Forelimb muscle (tissue), 1 donor: ENCODE measurements at regions not wholly inside any gene's neighbourhood (a gene's known extent, or its start where the extent isn't known, plus 50 kb on each side); places are given as distances from the start of the nearest gene placed in this dataset.

Experiments
- DNase-seq: peaks from one replicate; pipeline ENCODE4 v3.0.0-alpha.2; 2013; ENCODE audit warnings: low read depth

DNA sequence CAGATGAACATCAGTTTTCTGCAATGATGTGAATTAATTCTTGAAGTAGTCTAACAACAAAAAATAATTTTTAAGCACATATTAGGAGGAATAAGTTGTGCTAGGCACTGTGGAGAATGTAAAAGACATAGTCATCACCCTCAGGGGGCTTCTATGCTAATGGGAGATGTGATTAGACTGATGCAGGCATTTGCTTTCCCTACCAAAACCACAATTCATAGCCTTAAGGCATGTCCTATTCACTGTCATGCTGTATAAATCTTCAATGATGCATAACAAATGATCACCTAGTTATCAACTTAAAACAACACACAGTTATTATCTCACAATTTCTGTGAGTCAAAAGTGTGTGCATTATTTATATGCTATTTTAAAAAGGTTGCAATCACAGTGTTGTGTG, 422.6 kb downstream of the MAN2A1 start:
- no peak for DNase-seq

DNA sequence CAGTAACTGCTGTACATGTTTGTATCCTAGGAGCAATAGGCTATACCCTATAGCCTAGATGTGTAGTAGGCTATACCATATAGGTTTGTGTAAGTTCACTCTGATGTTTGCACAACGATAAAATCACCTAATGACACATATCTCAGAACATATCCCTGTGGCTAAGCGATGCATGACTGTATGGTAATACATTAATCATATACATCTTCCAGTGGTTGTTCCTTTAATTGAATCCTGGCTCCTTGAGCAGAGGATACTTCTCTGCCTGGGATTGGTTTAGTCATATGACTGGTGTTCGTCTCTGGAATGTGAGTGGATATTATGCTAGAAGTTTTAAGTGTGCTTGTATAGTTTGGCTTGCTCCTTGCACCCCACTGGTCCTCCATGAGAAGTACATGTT, 425.8 kb downstream of the MAN2A1 start:
- no peak for DNase-seq

DNA sequence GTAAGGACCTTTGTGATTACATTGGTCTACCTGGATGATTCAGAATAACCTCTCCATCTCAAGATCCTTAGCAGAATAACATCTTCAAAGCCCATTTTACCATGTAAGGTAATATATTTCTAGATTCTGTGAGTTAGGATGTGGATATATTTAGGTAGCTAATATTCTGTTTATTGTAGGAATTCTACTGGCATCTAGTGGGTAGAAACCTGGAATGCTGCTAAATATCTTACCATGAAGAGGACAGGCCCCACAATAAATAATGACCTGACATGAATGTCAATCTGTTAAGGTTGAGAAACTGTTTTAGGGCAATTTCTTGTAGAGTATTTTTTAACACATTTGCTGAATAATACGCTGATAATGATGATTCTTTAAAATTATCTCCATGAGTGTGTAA, 426.8 kb downstream of the MAN2A1 start:
- DNase-seq: no peak

DNA sequence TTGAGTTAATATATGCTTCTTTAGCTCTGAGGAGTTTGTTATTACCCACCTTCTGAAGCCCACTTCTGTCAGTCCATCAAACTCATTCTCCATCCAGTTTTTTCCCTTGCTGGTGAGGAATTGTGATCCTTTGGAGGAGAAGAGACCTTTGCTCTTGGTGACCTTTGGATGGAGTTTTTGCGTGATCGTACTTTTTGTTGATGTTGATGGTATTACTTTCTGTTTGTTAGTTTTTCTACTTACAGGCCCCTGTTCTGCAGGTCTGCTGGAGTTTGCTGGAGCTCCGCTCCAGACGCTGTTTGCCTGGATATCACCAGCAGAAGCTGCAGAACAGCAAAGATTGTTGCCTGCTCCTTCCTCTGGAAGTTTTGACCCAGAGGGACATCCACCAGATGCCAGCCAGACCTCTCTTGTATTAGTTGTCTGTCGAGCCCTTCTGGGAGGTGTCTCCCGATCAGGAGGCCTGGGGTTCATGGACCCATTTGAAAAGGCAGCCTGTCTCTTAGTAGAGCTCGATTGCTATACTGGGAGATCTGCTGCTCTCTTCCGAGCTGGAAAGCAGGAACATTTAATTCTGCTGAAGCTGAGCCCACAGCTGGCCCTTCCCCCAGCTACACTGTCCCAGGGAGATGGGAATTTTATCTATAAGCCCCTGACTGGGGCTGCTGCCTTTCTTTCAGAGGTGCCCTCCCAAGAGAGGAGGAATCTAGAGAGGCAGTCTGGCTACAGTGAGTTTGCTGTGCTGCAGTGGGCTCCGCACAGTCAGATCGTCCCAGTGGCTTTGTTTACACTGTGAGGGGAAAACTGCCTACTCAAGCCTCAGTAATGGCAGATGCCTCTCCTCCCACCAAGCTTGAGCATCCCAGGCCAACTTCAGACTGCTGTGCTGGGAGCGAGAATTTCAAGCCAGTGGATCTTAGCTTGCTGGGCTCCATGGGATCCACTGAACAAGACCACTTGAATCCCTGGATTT, 445.5 kb downstream of the MAN2A1 start:
- no peak for DNase-seq

DNA sequence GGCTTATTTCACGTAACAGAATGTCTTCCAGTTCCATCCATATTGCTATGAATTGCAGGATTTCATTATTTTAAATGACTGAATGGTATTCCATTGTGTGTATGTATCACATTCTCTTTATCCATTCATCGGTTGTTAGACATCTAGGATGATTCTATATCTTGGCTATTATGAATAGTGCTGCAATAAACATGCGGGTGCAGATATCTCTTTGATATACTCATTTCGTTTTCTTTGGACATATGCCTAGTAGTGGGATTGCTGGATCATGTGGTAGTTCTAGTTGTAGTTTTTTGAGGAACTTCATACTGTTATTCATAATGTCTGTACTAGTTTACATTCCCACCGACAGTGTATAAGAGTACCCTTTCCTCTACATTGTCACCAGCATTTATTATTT, 460.5 kb downstream of the MAN2A1 start:
- DNase-seq: no peak

DNA sequence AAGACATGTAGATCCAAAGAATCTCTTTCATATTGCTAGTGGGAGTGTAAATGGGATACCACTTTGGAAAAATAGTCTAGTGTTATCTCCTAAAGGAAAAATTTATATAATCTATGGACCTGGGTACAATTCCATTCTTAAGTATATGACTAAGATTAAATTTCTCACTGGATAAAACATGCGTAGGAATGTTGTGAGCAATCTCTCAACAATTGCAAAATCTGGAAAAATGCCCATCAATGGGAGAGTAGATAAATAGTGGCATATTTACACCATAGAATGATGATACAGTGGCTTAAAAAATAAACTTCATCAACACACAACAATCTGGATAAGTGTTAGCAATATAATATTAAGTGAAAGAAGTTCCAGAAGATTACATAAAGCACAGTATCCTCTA, 469.5 kb downstream of the MAN2A1 start:
- DNase-seq: no peak

DNA sequence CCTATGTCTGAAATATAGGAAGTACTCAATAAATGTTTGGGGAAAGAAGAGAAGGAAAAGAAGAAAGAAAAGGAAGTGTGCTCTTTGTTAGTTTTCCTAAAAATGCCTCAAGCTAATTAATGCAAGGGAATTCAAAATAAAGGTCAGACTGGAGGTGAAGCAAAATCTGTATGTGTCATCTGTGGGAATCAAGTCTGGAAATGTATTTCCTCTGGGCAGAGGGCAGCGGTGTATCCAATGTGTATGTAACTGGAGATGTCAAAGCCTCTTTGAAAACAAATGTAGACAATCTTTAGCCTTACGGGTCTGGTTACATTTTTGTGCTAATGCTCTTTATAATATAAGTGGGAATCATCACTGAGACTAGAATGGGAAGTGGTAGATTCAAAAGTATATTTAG, 471.4 kb downstream of the MAN2A1 start:
- no peak for DNase-seq

DNA sequence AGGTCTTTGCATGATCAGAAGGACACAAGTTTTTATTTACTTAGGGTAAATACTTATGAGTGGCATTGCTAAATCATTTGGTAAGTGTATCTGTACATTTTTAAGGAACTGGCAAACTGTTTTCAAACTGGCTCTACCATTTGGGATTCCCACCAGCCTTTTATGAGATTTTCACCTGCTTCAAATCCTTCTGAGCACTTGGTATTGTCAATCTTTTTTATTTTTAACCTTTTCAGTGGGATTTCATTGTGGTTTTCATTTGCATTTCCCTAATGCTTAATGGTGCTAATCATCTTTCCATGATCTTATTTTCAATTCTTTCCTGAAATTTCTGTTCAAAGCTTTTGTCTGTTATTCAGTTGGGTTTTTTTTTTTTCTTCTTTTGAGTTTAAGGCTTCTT, 475.6 kb downstream of the MAN2A1 start:
- no peak for DNase-seq

DNA sequence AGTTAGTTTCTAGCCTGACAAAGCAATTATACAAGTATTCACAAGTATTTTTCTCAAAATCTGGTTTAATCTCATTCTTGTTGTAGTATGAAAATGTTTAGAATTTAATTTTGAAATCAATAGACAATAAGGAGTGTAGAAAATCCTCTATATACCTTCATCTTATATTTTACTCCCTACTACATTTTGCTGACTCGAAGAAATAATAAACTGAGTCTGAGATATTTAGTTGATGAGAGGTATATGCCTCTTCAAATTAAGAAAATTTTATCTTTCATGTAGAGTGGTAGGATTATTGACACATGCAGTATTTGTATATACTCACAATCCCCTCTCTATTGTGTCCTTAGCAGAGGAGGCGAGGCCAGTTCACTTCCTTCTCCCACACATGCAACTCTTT, 477.7 kb downstream of the MAN2A1 start:
- DNase-seq: no peak

DNA sequence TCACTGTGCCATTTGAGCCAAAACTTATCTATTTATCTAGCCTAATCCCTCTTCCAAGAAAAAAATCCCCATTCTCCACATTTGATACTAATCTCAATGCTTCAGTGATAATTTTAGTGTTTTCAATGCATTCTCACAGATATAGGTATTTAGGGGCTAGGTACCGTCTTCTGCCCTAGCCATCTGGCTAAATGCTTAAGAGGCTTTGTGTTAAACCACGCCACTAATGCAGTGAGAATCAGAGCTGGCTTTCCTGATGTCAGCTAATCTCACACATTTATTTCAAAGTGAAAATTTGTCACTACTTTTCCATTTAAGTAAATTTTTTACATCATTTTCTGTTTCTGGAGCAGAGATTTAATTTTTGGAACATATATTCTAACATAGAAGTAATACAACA, 479.7 kb downstream of the MAN2A1 start:
- DNase-seq: no peak

DNA sequence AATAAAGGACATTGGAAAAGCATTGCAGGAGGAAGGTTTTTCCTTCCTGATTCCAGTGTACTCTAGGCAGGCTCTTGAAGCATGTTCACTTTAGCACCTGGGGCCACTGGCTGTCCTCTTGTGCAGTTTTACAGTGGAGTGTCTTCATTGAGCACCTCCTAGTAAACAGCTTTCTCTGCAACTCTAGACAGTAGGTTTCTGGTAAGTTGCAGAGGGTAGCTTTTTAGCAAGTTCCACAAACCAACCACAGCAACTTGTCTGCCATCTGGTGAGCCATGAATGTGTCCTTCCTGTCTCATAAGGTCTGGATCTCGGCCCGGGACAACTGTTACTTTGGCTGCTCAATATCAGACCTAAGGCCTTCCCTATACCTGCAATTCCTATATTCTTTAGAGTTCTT, 488.0 kb downstream of the MAN2A1 start:
- DNase-seq: no peak

DNA sequence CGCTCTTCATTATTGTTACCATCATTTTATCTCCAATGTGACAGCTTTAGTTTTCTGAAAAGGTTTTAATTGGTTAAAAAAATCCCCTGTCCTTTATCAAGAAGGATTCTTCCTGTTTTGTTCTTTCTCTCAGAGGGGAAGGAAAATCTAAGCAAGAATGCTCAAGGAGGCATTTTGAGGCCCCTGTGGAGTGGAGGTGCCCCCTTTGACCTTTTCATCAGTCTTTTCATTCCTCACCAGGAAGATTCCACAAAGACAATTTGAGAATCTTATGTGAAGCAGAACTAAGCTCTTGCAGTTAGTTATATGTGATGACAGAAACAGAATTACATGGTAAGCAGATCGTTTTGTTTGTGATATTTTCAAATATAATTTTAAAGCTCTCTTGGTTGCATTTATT, 489.6 kb downstream of the MAN2A1 start:
- no peak for DNase-seq

DNA sequence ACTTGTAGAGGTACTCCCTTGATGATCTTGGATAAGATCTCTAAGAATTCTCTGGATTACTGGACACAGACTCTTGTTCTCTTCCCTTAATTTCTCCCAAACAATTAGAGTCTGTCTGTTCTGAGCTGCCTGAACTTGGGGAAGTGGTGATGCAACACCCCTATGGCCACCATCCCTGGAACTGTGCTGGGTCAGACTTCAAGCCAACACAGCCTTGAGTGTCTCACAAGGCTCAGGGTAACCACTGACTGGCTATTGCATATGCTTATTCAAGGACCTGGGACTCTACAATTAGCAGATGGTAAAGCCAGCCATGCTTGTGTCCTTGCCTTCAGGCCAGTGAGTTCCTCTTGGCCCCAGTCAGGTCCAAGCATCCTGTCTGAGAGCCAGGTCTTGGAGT, 504.5 kb downstream of the MAN2A1 start:
- no peak for DNase-seq

DNA sequence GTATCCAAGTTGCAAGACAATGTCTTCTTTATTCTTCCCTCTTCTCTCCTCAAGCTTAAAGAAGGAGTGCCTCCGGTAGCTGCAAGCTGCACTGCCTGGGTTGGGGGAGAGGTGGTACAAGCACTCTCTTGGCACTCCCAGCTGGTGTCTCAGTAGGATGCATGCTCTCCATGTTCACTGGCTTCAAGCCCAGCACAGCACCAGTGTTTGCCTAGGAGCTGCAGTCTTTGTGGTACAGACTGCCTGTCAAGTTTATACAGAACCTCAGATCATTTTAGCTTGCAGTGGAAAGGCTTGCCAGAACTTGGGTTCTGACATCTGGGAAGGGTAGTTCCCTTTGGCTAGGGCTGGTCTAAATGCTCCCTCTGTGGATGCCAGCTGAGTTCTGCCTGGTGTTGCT, 505.6 kb downstream of the MAN2A1 start:
- no peak for DNase-seq

DNA sequence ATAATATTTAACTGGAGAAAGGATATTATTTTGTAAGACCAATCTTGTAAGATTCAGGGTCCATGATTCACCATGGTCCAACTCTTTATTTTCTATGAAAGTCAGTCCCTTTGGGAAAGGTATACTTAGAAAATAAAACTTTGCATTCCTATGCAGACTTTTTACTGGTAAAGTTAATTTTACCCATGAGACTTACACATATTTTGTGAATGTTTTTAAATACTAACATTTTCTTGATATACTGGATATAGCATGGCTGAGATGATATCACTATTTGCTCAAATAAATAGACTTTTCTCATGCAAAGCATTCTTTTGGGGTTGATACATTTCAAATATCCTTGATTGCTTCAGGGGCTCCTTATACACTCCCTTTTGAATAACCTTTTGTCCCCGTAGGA, 512.1 kb downstream of the MAN2A1 start:
- DNase-seq: no peak

DNA sequence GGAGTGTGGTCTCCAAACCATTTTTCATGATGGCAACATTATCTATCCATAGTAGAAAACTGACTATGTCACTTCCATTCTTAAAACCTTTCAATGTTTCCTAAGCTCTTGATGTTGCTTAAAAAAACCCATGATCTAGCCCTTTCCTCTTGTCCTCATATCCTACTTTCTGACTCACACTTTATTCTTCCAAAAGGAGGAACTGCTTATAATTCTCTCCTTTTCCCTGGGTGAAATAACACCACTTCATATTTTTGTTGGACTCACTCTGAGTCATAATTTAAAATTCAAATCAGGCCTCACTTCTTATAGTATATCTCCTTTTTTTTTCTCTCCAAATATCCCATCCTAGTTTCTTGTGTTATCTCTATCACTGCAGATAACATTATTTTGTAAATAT, 513.9 kb downstream of the MAN2A1 start:
- no peak for DNase-seq

DNA sequence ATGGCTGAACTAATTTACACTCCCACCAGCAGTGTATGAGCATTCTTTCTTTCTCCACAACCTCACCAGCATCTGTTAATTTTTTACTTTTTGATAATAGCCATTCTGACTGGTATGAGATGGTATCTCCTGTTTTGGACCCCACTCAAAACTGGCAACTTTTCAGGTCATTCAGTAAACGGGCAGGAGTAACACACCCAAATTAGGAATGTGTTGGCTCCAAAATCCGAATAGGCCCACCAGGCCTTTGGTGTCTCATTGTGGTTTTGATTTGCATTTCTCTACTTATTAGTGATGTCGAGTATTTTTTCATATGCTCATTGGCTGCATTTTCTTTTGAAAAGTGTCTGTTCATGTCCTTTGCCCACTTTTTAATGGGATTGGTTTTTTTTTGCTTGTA, 517.1 kb downstream of the TMEM232 start:
- DNase-seq: no peak

DNA sequence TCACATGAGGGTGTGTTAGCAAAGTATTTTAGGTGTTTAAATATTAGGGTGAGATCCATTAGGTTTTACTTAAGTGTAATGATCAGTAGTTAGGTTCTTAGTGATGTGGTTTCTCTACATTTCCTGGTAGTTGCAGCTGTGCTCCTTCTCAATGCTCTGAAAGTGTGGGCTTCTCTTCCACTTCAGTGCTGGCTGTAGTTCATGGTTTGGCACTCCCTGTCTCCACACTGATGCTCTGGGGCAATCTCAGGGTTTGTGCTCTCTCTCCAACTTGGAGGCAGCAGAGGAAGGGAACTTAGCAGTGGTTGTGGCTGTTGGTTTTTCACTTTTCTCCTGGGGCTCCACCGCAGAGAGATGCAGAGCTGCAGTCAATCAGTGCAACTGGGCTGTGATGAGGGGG, 507.5 kb downstream of the TMEM232 start:
- DNase-seq: no peak

DNA sequence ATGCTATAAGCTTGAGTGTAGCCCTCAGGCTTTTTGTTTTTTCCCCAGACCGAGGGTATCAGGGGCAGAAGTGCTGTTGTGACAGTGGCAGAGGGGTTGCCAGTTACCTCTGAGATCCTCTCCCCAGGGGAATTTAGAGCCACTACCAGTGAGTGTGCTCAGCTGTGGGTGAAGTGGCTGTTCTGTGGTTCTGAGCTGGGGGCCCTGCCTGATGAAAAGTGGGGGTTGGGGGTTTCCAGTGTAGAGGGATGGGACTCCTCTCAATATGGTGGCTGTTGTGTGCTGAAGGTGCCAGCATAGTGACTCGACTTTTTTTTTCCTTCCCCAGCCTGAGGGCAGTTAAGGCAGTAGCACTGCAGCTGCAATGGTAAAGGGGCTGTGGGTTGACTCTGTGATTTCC, 506.7 kb downstream of the TMEM232 start:
- no peak for DNase-seq

DNA sequence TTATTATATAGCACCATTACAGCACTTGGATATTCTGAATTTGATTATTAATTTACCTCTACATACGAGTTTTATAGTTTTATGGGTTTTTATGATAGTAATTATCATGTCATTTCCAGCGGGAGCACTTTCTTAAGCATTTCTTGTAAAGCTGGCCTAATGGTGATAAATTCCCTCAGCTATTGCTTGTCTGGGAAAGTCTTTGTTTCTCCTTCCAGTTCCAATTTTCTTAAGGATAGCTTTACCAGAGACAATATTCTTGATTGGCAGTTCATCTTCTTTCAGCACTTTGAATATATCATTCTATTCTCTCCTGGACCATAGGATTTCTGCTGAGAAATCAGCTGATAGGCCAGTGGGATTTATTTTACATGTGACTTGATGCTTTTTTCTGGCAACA, 505.4 kb downstream of the TMEM232 start:
- no peak for DNase-seq

DNA sequence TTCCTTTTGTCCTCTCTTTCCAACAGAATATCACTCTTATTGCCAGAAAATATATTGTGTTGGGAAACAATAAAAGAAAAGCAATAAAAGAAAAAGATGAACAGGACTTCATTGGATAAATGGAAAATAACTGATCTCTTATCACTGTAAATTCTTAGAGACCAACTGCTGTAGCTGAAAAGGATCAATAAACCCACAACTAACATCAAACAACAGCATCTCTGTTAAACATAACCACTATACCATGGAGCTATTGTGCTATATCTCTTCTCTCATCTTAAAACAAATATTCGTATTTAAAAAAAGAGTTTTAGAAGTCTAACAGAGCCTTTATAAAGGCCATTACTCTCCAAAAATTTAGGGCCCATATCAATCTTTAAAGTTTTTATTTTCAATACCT, 502.4 kb downstream of the TMEM232 start:
- no peak for DNase-seq

DNA sequence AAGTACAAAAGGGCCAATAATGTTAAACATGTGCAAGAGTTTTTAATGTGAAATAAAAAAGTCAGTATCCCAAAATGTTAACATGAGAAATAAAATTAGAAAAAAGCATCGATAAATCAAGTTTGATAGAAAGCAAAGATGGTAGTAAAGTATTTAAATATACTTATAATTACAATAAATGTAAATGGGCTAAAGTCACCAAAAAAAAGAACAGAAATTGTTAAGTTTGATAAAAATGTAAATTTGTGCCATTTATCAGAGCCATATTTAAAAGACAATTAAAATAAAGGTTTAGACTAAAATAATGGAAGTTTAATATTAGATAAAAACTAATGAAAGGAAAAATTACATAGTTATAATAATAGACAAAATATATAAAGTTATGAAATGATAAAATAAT, 500.5 kb downstream of the TMEM232 start:
- no peak for DNase-seq

DNA sequence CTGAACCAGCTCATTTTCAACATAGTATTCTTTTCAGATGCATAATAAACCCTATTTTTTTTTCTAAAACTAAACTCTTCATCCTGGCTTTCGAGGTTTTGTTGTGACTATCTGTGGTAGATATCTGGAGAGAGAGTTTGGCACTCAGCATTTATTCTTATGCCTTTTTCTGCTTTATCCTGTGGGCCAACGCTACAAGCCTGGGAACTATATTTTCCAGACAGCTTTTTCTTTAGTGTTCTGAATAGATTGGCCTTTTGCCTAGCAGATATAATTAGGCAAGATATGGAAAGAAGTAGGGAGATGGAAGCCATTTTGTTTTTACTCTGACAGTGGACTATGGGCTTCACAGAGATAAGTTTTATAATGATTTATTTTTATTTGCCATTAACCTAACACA, 486.7 kb downstream of the TMEM232 start:
- DNase-seq: no peak

DNA sequence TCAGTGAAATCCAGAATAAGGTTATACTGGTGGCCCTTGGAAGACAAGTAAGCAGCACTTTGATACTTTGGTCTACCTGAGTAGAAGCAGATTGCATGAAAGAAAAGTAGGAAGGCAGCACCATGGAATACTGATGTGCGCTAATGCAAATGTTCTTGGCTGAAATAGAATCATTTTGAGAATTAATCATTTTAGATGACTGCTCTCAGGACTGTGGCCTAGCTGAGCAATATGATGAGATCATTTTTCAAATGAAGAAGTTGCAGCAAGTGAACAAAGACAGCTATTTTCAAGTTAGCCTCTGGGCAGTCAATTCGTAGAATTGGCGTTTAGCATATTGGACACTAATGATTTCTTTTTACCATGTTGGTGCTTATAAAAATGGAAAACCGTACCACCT, 483.5 kb downstream of the TMEM232 start:
- DNase-seq: no peak
